CD4-positive, alpha-beta T cell treated with Interleukin-17A for 1 hour (primary cell): ENCODE measurements at regions not wholly inside any gene's neighbourhood (a gene's known extent, or its start where the extent isn't known, plus 50 kb on each side); places are given as distances from the start of the nearest gene placed in this dataset.

Source experiments
- DNase-seq: peaks from one replicate; pipeline ENCODE4 v3.0.0-alpha.2; 2020

GRCh38 chr18:10059610-10060468 is 146.0 kb downstream of the VAPA start:
- no peak for DNase-seq

GRCh38 chr18:10060469-10060782 is 146.6 kb downstream of the VAPA start:
- DNase-seq: no peak

GRCh38 chr18:10060841-10061240 is 147.0 kb downstream of the VAPA start:
- no peak for DNase-seq

- no peak for DNase-seq
Measured at GRCh38 chr18:10061566-10062140, 147.8 kb downstream of the VAPA start.

GRCh38 chr18:10062302-10063300 is 148.8 kb downstream of the VAPA start:
- no peak for DNase-seq

GRCh38 chr18:10063489-10063888 is 149.7 kb downstream of the VAPA start:
- DNase-seq: no peak

GRCh38 chr18:10064267-10064666 is 150.5 kb downstream of the VAPA start:
- DNase-seq: no peak

- no peak for DNase-seq
Measured at GRCh38 chr18:10065296-10065695, 151.5 kb downstream of the VAPA start.

- DNase-seq: no peak
Measured at GRCh38 chr18:10067670-10068659, 154.1 kb downstream of the VAPA start.

- DNase-seq: no peak
Measured at GRCh38 chr18:10068766-10069567, 155.2 kb downstream of the VAPA start.

- DNase-seq: no peak
Measured at GRCh38 chr18:10070561-10071000, 156.8 kb downstream of the VAPA start.

GRCh38 chr18:10072671-10073175 is 158.9 kb downstream of the VAPA start:
- no peak for DNase-seq

GRCh38 chr18:10074110-10074509 is 160.3 kb downstream of the VAPA start:
- DNase-seq: no peak

GRCh38 chr18:10074728-10075127 is 160.9 kb downstream of the VAPA start:
- no peak for DNase-seq

- DNase-seq: no peak
Measured at GRCh38 chr18:10076502-10077030, 162.8 kb downstream of the VAPA start.

GRCh38 chr18:10077986-10078385 is 164.2 kb downstream of the VAPA start:
- no peak for DNase-seq

GRCh38 chr18:10080372-10080771 is 166.6 kb downstream of the VAPA start:
- no peak for DNase-seq

- DNase-seq: no peak
Measured at GRCh38 chr18:10081492-10081891, 167.7 kb downstream of the VAPA start.

- no peak for DNase-seq
Measured at GRCh38 chr18:10085416-10085815, 171.6 kb downstream of the VAPA start.

- no peak for DNase-seq
Measured at GRCh38 chr18:10085876-10086275, 172.1 kb downstream of the VAPA start.
